ENCODE measurements at regions not wholly inside any gene's neighbourhood (a gene's known extent, or its start where the extent isn't known, plus 50 kb on each side); places are given as distances from the start of the nearest gene placed in this dataset.

DNA sequence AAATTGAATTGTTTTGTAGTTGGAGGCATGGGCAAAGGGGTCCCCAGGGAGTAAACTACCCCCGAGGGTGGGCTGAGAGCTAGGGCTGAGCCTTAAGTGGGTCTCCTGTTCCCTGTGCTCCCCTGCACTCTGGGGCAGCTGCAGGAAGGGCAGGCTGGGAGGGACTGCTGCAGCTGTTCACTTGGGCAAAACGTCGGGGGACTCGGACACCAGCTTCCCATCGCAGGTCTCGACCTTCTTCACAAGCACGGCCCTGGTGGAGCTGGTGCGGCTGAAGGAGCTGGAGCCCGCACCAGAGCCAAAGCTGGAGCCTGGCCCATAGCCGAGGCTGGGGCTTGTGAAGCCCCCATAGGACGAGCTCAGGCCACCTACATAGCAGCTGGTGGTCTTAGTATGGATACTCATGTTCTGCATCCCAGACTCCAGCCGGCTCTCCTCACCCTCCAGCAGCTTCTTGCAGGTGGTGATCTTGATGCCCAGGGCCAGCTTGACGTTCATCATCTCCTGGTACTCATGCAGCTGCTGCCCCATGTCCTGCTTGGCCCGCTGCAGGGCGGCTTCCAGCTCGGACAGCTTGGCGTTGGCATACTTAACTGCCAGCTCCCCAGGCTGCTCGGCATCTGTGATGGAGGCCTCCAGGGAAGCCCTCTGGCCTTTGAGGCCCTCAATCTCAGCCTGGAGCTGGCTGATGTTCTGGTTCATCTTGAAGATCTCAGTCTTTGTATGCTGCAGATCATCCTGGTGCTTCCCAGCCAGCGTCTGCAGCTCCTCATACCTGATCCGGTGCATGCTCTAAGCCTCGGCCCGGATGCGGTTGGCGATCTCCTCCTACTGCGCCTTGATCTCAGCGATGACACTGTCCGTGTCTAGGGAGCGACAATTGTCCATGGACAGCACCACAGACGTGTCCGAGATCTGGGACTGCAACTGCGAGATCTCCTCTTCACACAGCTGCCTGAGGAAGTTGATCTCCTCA is 423.5 kb upstream of the ARPP21 start:
- no peak for TF ChIP-seq EZH2 (IDR thresholded peaks at IDR 0.05; ENCODE audit: borderline replicate concordance, low read depth, low read length, severe bottlenecking)
- no peak for TF ChIP-seq MAX (IDR thresholded peaks at IDR 0.05; ENCODE audit: insufficient read depth, insufficient read length)
- no peak for TF ChIP-seq MYC (IDR thresholded peaks at IDR 0.05; ENCODE audit: low read depth, low read length)
- TF ChIP-seq POLR2AphosphoS5 (IDR thresholded peaks at IDR 0.05; ENCODE audit: insufficient read depth, low read depth, low read length), result no peak
- no peak for TF ChIP-seq FOS (IDR thresholded peaks at IDR 0.05; ENCODE audit: borderline replicate concordance, insufficient read depth, low read length)
- no peak for TF ChIP-seq JUN (IDR thresholded peaks at IDR 0.05; ENCODE audit: borderline replicate concordance, insufficient read depth, insufficient read length, low read depth)
- TF ChIP-seq GATA2 (IDR thresholded peaks at IDR 0.05; ENCODE audit: insufficient read depth, insufficient read length, low read depth, low read length), result no peak
- H3K4me2 ChIP-seq (ENCODE audit: insufficient read depth, low read length), result no peak overlapping the region
- H3K4me1 ChIP-seq (ENCODE audit: control insufficient read depth, extremely low read depth, insufficient read depth, low read length), result no peaks in the 10 kb centered on the region
- dilution Hi-C loops (cut with MboI; ENCODE audit: extremely low pct_ligation_motif_present, low sequenced_read_pairs) (no loop called here), intact Hi-C loops (cut with micrococcal nuclease) (no loop called here)
- no peaks in the 10 kb centered on the region for H4K20me1 ChIP-seq (replicated peaks; ENCODE audit: control insufficient read depth, extremely low read depth, insufficient read depth, low read length)
- H3K4me3 ChIP-seq (replicated peaks in 1 of 3; ENCODE audit: insufficient read depth in 1 of 3, low read depth in 1 of 3, low read length in 3 of 3), result no peak overlapping the region
- FAIRE-seq (no peak), DNase-seq (ENCODE audit: low read depth, low spot score) (no peak)
- H3K9me3 ChIP-seq (replicated peaks; ENCODE audit: control insufficient read depth, insufficient read depth, low read length), result no peaks in the 10 kb centered on the region
- ChIA-PET POLR2A (no interaction called here), CTCF (interaction anchor here (0.6 to 1.5 kb wide), 2 partner anchors 19 to 38 kb away, joined by 3 to 4 read pairs; no protein-coding TSS in a partner anchor)
- no peaks in the 10 kb centered on the region for H3K79me2 ChIP-seq (ENCODE audit: control insufficient read depth, insufficient read depth, low read length)
- no peaks in the 10 kb centered on the region for H3K36me3 ChIP-seq (ENCODE audit: control insufficient read depth in 2 of 2, extremely low read depth in 1 of 2, insufficient read depth in 2 of 2, low read length in 2 of 2)
- H3K9ac ChIP-seq (replicated peaks; ENCODE audit: extremely low read depth, insufficient read depth, low read length), result no peak overlapping the region
- H3K9me1 ChIP-seq (replicated peaks; ENCODE audit: control insufficient read depth, extremely low read depth, insufficient read depth, low read length), result no peaks in the 10 kb centered on the region
- H2AFZ ChIP-seq (ENCODE audit: low read depth, low read length), result no peak overlapping the region
- H3K27me3 ChIP-seq (ENCODE audit: control insufficient read depth in 2 of 2, insufficient read depth in 2 of 2, low read length in 2 of 2), result no peaks in the 10 kb centered on the region
- H3K27ac ChIP-seq (ENCODE audit: insufficient read depth, low read depth, low read length), result no peak overlapping the region
- BruUV-seq (replicated peaks), result no TSS peak

Data from endothelial cell of umbilical vein (primary cell).